ENCODE measurements at regions not wholly inside any gene's neighbourhood (a gene's known extent, or its start where the extent isn't known, plus 50 kb on each side); places are given as distances from the start of the nearest gene placed in this dataset.

- ATAC-seq (ENCODE audit: insufficient read depth, low read depth) (no peak), DNase-seq (no peak)
- Histone ChIP-seq H3K27me3 (ENCODE audit: insufficient read depth, low read length, poor library complexity) (no peaks in the 10 kb centered on the region), H3K9me3 (ENCODE audit: insufficient read depth, low read length, severe bottlenecking) (no peaks in the 10 kb centered on the region), H3K4me3 (ENCODE audit: low read depth in 1 of 2, low read length in 2 of 2) (no peak overlapping the region), H4K20me1 (ENCODE audit: insufficient read depth, low read length) (no peaks in the 10 kb centered on the region), H3K36me3 (ENCODE audit: insufficient read depth, low read length) (no peaks in the 10 kb centered on the region), H3K4me2 (ENCODE audit: insufficient read depth, low read length) (no peak overlapping the region), H2AFZ (ENCODE audit: low read depth, low read length) (no peak overlapping the region), H3K27ac (ENCODE audit: low read length) (no peak overlapping the region), H3K9ac (ENCODE audit: low read depth, low read length) (no peak overlapping the region), H3K4me1 (ENCODE audit: insufficient read depth, low read length) (no peaks in the 10 kb centered on the region), H3K79me2 (ENCODE audit: insufficient read depth, low read length) (no peaks in the 10 kb centered on the region)
- TF ChIP-seq, protein P1, sequence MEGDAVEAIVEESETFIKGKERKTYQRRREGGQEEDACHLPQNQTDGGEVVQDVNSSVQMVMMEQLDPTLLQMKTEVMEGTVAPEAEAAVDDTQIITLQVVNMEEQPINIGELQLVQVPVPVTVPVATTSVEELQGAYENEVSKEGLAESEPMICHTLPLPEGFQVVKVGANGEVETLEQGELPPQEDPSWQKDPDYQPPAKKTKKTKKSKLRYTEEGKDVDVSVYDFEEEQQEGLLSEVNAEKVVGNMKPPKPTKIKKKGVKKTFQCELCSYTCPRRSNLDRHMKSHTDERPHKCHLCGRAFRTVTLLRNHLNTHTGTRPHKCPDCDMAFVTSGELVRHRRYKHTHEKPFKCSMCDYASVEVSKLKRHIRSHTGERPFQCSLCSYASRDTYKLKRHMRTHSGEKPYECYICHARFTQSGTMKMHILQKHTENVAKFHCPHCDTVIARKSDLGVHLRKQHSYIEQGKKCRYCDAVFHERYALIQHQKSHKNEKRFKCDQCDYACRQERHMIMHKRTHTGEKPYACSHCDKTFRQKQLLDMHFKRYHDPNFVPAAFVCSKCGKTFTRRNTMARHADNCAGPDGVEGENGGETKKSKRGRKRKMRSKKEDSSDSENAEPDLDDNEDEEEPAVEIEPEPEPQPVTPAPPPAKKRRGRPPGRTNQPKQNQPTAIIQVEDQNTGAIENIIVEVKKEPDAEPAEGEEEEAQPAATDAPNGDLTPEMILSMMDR (IDR thresholded peaks at IDR 0.05; ENCODE audit: borderline replicate concordance, extremely low read depth, low read length, poor library complexity, severe bottlenecking) = no peak
- no peak for TF ChIP-seq EZH2 (IDR thresholded peaks at IDR 0.05; ENCODE audit: borderline replicate concordance, low read depth, low read length, severe bottlenecking)
Observed at GRCh38 chr6:16837217-16837972, 76.1 kb upstream of the ATXN1 start.

DNA sequence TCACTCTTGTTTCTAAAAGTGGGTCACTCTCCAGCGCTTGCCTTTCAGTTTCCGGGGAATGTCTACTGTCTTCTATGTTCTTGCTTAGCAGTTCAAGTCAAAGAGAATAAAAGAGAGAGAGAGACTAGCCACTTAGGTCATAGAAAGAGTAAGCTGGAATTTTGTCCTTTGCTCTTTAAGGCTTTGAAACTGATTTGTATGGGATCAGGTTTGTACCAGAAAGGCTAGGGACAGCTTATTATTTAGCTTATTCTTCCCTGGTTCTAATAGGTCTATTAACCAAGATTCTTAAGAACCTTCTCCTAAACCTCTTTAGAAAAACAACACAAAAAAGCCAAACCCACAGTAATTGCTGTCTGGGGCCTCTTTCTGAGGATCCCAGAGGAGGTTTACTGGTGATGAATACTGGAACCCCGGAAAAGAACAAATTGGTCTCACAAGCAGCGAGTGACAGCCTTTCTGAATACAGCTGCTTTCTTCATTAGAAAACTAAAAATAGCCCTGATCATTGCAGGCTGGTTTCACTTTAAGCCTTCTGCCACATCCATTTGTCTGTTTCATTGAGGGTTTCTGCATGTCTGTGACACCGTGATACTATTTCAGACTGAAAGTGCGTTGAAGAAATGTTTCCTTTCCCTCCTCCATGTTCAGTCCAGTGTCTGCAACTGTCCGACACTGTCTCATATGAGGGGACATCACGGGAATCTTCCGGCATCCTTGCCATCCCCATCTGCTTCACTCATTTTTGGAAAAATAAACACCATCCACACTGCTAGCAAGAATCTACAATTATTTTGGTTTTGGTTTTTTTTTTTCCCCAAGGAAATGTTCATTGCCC lies 75.1 kb upstream of the ATXN1 start:
- no peak for ATAC-seq (ENCODE audit: insufficient read depth, low read depth)

DNA sequence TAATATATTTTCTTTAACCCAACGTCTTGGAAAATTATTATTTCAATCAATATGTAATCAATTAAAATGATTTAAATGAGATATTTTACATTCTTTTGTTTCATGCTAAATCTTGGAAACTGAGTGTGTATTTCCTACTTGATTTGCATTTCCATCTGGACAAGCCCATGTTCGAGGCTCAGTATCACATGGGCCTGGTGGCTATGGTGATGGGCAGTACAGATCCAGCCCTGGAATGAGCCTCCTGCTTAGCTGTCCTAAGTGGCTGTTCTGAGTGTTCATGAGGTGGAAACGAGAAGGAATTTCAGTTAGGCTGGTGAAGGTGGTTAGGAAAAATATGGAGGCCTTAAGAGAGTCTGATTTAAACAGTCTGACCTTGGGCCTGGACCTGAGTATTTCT lies 73.0 kb upstream of the ATXN1 start:
- Histone ChIP-seq H3K4me1 (ENCODE audit: insufficient read depth, low read length) (no peaks in the 10 kb centered on the region), H3K79me2 (ENCODE audit: insufficient read depth, low read length) (no peaks in the 10 kb centered on the region), H2AFZ (ENCODE audit: low read depth, low read length) (no peak overlapping the region), H3K4me2 (ENCODE audit: insufficient read depth, low read length) (no peak overlapping the region), H4K20me1 (ENCODE audit: insufficient read depth, low read length) (no peaks in the 10 kb centered on the region), H3K9ac (ENCODE audit: low read depth, low read length) (no peak overlapping the region), H3K4me3 (ENCODE audit: low read depth in 1 of 2, low read length in 2 of 2) (no peak overlapping the region), H3K36me3 (ENCODE audit: insufficient read depth, low read length) (no peaks in the 10 kb centered on the region), H3K27me3 (ENCODE audit: insufficient read depth, low read length, poor library complexity) (no peaks in the 10 kb centered on the region), H3K27ac (ENCODE audit: low read length) (no peak overlapping the region), H3K9me3 (ENCODE audit: insufficient read depth, low read length, severe bottlenecking) (no peaks in the 10 kb centered on the region)
- TF ChIP-seq, protein P1 (IDR thresholded peaks at IDR 0.05; ENCODE audit: borderline replicate concordance, extremely low read depth, low read length, poor library complexity, severe bottlenecking) = no peak
- no peak for TF ChIP-seq EZH2 (IDR thresholded peaks at IDR 0.05; ENCODE audit: borderline replicate concordance, low read depth, low read length, severe bottlenecking)
- no peak for DNase-seq
- ATAC-seq (ENCODE audit: insufficient read depth, low read depth) = no peak

More for the DNA sequence above, 75.1 kb upstream of the ATXN1 start:
- Histone ChIP-seq H3K4me3 (ENCODE audit: low read depth in 1 of 2, low read length in 2 of 2) (no peak overlapping the region), H3K9me3 (ENCODE audit: insufficient read depth, low read length, severe bottlenecking) (no peaks in the 10 kb centered on the region), H3K9ac (ENCODE audit: low read depth, low read length) (no peak overlapping the region), H3K27me3 (ENCODE audit: insufficient read depth, low read length, poor library complexity) (no peaks in the 10 kb centered on the region), H3K27ac (ENCODE audit: low read length) (no peak overlapping the region), H4K20me1 (ENCODE audit: insufficient read depth, low read length) (no peaks in the 10 kb centered on the region), H3K36me3 (ENCODE audit: insufficient read depth, low read length) (no peaks in the 10 kb centered on the region), H3K4me2 (ENCODE audit: insufficient read depth, low read length) (no peak overlapping the region), H3K79me2 (ENCODE audit: insufficient read depth, low read length) (no peaks in the 10 kb centered on the region), H2AFZ (ENCODE audit: low read depth, low read length) (no peak overlapping the region), H3K4me1 (ENCODE audit: insufficient read depth, low read length) (no peaks in the 10 kb centered on the region)
- no peak for TF ChIP-seq EZH2 (IDR thresholded peaks at IDR 0.05; ENCODE audit: borderline replicate concordance, low read depth, low read length, severe bottlenecking)
- TF ChIP-seq, protein P1 (IDR thresholded peaks at IDR 0.05; ENCODE audit: borderline replicate concordance, extremely low read depth, low read length, poor library complexity, severe bottlenecking) = no peak
- DNase-seq = no peak
